ENCODE measurements at regions not wholly inside any gene's neighbourhood (a gene's known extent, or its start where the extent isn't known, plus 50 kb on each side); places are given as distances from the start of the nearest gene placed in this dataset.

GRCh38 chr15:96771035-96771434 is 440.5 kb downstream of the NR2F2 start:
- TF ChIP-seq, protein P1, sequence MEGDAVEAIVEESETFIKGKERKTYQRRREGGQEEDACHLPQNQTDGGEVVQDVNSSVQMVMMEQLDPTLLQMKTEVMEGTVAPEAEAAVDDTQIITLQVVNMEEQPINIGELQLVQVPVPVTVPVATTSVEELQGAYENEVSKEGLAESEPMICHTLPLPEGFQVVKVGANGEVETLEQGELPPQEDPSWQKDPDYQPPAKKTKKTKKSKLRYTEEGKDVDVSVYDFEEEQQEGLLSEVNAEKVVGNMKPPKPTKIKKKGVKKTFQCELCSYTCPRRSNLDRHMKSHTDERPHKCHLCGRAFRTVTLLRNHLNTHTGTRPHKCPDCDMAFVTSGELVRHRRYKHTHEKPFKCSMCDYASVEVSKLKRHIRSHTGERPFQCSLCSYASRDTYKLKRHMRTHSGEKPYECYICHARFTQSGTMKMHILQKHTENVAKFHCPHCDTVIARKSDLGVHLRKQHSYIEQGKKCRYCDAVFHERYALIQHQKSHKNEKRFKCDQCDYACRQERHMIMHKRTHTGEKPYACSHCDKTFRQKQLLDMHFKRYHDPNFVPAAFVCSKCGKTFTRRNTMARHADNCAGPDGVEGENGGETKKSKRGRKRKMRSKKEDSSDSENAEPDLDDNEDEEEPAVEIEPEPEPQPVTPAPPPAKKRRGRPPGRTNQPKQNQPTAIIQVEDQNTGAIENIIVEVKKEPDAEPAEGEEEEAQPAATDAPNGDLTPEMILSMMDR (IDR thresholded peaks at IDR 0.05; ENCODE audit: poor library complexity): no peak
- TF ChIP-seq EZH2 (IDR thresholded peaks at IDR 0.05; ENCODE audit: borderline replicate concordance): no peak
- no peak for TF ChIP-seq EZH2phosphoT487 (IDR thresholded peaks at IDR 0.05; ENCODE audit: low read depth, severe bottlenecking, unreplicated experiment)
